Fibroblast of skin of right biceps (primary cell): ENCODE measurements at regions not wholly inside any gene's neighbourhood (a gene's known extent, or its start where the extent isn't known, plus 50 kb on each side); places are given as distances from the start of the nearest gene placed in this dataset.
"Not testable (repeated sequence)": the region's sequence is repeated elsewhere in the genome, so short reads cannot be mapped to it uniquely, and the experiment has no call there.

Experiments
- DNase-seq: peaks from one replicate; pipeline ENCODE4 v3.0.0-alpha.2; 2013

- no peak for DNase-seq
Measured at GRCh38 chr11:96447208-96448110, 57.6 kb downstream of the JRKL start.

GRCh38 chr11:96448225-96448624, 58.4 kb downstream of the JRKL start:
- no peak for DNase-seq

DNA sequence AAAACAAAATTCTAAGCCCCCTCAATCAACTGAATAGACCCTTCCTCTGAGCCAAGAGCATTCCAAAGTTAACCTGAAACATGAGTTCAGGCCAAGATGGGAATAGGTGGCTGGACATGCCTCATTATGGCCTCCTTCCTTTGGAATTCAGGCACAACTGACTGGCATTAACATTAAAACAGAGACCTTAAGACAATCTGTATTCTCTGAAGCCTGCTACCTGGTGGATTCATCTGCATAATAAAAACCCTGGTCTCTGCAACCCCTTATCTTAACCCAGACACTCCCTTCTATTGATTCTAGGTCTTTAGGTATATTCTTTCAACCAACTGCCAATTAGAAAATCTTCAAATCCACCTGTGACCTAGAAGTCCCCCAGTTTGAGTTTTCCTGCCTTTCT, 66.3 kb downstream of the JRKL start:
- DNase-seq = no peak

DNA sequence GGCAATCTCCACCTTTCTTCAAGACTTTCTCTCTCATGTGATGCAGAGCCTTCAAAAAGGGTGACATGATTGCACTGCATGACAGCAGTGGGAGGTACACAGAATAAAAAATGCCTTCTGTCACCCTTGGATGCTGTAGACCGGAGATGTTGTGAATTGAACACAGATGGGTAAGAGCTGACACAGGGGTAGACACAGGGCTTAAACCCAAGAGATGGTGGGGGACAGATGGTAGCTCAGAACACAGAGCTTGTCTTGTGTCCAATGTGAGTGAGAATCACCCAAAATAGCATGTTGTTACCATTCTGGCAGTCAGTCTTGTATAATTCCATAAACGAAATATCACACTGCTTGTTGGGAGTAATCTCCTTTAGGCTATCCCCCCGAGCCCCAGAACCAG, 69.9 kb downstream of the JRKL start:
- DNase-seq = no peak

DNA sequence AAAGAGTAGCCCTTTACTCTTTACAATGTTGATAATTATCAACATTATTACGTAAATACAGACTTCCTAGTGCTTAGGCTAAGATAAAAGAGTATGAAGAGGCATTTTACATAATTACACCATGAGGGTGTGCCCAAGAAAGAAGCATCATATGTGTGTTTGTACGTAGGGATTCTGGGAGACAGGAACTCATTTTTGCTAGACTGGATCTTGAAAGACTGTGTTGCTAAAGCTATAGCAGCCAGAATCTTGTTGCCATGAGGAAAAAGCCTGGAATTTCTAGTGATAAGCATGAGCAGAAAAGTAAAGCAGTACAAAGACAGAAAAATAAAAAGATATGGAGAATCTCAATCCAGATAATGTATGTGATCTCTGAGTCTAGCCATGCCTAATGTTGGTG, 72.1 kb downstream of the JRKL start:
- DNase-seq = no peak

GRCh38 chr11:96464700-96465307, 75.0 kb downstream of the JRKL start:
- DNase-seq = peak; percentile 69

- DNase-seq = no peak
Measured at GRCh38 chr11:96465512-96465911, 75.7 kb downstream of the JRKL start.

GRCh38 chr11:96466607-96467006, 76.8 kb downstream of the JRKL start:
- DNase-seq = no peak

DNA sequence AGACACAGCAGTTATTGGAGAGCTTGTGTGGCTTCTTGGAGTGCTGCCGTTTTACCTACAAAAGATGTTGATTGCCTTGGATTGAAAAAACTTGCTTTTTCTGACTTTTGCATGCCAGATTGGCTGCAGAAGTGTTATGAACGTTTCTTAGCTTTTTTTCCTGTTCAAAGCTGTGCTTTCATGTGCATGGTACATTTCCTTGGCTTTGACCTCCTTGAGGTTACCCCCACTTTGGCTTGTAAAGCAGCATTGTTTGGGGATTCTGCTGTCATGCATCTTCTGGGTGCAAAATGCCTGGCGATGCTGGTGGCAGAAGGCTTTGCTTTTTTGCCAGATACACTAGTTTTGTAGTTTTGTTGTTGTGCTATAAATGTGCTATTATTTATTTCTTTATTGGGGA, 80.0 kb downstream of the JRKL start:
- no peak for DNase-seq

DNA sequence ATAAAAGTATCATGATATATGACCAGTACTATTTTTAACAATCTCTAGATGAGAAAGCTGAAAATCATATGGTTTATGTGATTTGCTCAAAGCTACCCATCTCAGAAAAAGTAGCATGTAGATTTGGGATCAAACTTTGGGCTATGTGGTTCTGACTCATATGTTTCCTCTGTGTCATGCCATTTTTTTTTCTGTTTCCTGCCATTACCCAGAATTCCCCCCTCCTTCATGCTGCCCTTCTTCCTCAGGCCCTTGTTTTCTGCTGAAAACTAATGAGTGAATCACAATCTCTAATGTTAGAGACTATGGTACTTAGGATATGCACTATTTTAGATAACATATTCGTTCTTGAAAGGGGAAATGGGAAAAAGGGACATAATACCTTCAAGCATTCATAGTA, 80.7 kb downstream of the JRKL start:
- peak; percentile 3 for DNase-seq

- no peak for DNase-seq
Measured at GRCh38 chr11:96472085-96472484, 82.3 kb downstream of the JRKL start.

- no peak for DNase-seq
Measured at GRCh38 chr11:96474263-96474662, 84.5 kb downstream of the JRKL start.

DNA sequence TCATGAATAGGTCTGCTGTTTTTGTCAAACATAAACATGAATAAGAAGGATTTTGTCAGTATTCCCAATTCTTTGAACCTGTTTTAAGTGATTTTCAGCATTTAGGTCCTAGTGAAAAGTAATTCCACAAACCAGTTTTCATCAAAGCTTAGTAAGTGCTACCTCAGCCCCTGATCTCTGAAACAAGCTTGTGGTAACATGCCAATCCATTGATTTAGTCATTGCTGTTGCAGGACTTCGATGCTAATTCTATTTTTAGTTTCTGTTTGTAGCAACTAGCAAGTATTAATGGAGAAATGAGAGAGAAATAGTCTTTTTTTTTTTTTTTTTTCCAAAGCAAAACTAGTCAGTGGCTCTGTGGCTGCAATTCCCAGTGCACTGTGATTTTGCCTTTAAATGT, 91.4 kb downstream of the JRKL start:
- no peak for DNase-seq

DNA sequence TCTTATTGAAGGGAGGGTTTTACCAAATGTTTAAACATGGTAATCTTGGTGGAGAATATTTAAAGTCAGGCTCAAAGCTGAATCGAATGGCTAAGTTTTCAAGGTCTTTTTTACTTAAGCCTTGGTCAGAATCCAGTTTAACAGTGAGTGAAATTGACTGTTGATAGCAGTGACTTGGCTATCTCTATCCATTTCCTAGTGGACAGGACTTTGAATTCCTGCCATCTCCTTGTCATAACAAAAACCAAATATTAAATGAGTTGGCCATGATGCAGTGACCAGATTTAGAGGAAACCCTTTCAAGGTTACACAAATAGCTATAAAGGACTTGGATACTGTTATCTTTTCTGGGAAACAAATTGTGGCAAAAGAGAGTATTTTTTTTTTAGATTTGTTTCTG, 92.0 kb downstream of the JRKL start:
- no peak for DNase-seq

GRCh38 chr11:96482193-96482592, 92.4 kb downstream of the JRKL start:
- DNase-seq = no peak

- no peak for DNase-seq
Measured at GRCh38 chr11:96483374-96483955, 93.7 kb downstream of the JRKL start.

GRCh38 chr11:96484361-96484760, 94.5 kb downstream of the JRKL start:
- DNase-seq = no peak

DNA sequence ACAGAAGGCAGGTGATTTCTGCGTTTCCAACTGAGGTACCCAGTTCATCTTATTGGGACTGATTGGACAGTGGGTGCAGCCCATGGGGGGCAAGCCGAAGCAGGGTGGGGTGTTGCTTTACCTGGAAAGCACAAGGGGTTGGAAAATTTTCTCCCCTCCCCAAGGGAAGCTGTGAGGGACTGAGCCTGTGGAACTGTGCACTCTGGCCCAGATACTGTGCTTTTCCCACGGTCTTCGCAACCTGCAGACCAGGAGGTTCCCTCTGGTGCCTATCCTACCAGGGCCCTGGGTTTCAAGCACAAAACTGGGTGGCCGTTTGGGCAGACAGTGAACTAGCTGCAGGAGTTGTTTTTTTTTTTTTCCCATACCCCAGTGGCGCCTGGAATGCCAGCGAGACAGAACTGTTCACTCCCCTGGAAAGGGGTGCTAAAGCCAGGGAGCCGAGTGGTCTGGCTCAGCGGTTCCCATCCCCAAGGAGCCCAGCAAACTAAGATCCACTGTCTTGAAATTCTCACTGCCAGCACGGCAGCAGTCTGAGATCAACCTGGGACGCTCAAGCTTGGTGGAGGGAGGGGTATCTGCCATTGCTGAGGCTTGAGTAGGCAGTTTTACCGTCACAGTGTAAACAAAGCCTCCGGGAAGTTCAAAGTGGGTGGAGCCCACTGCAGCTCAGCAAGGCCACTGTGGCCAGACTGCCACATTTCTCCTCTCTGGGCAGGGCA, 97.2 kb downstream of the JRKL start:
- peak; percentile 14 for DNase-seq

GRCh38 chr11:96488911-96489310, 99.1 kb downstream of the JRKL start:
- not testable (repeated sequence) for DNase-seq

DNA sequence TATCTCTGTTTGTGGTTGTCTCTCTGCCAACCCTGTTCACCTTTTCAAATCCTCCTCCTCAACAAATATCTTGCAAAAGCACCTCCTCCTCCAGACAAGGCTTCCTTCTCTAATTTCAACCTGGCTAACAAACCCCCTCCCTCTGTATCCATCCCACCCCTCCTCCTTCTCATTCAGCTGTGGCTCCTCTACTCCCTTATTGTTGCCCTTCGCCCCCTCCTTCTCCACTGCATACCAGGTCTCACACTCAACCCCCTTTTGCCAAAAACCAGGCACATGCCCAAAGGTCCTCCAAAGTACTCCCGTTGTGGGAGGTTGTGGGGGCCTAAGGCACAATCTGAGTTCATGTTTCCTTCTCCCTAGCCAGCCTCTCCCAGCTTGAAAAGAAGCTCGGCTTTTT, 110.6 kb downstream of the JRKL start:
- DNase-seq = no peak

DNA sequence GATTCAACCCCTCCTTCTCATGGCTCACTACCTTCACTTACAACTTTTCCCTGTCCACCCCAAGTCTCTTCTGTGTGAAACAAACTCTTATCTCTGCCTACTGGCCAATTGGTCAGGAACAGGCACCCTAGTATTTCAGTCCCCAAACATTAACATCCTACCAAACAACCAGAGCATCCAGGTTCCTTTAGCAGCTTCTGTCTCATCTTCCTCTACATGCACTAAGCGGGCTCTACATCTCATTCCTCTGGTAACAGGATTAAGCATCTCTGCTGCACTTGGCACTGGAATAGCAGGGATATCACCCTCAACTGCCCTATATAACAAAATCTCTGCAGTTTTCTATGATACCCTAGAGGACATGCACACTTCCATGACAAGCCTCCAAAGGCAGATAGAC, 116.2 kb downstream of the JRKL start:
- no peak for DNase-seq

GRCh38 chr11:96506953-96507354, 117.1 kb downstream of the JRKL start:
- DNase-seq = no peak

GRCh38 chr11:96508861-96509260, 119.0 kb downstream of the JRKL start:
- DNase-seq = no peak

DNA sequence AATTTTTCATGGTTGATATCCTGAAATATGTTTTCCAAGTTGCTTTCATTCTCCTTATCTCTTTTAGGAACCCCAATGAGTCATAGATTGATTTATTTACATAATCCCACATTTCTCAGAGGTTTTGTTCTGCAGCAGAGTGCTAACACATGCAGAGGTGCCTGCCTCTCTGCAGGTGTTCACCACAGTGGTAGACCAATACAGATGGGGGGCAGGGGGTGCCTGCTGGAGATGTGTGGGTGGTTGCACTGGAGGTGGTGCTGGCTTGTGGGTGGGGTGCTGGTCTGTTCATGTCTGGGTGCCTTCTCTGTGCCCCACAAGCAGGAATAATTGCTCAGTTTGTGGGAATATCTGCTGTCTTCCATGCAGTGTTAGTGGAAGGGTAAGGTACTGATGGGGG, 131.1 kb downstream of the JRKL start:
- DNase-seq = no peak
